Body of pancreas (tissue), 4 donors: ENCODE measurements at regions not wholly inside any gene's neighbourhood (a gene's known extent, or its start where the extent isn't known, plus 50 kb on each side); places are given as distances from the start of the nearest gene placed in this dataset.

Source experiments
- ATAC-seq: fragments of 150-250 bp; one replicate; pipeline ENCODE4 v1.9.1; 2016
- DNase-seq, 4 donors: peaks; one replicate each; pipeline ENCODE4 v3.0.0-alpha.2; 2019
- H3K27ac ChIP-seq, 4 donors: fragments of 200-600 bp; sonication (generic); 1 replicate in 3 of 4; 2 replicates in 1 of 4; pipeline versions ENCODE4 v1.5.1 to v1.6.1; 2016 to 2019; ENCODE audit warnings: mild to moderate bottlenecking in 1 of 4, mixed read lengths in 1 of 4, moderate library complexity in 1 of 4
- H3K27me3 ChIP-seq, 2 donors: fragments of 200-600 bp; sonication (generic); one replicate each; pipeline ENCODE4 v1.6.0; 2016; ENCODE audit warnings: mild to moderate bottlenecking in 1 of 2
- H3K36me3 ChIP-seq, 2 donors: fragments of 200-600 bp; sonication (generic); replicated peaks in 1 of 2; 2 replicates each; pipeline ENCODE4 v1.5.1; 2016; ENCODE audit warnings: low read depth in 2 of 2; ENCODE audit not compliant: insufficient read depth in 1 of 2
- H3K4me1 ChIP-seq: fragments of 200-600 bp; sonication (generic); one replicate; pipeline ENCODE4 v1.6.0; 2016
- H3K4me3 ChIP-seq, 2 donors: fragments of 200-600 bp; sonication (generic); 1 replicate in 1 of 2; 2 replicates in 1 of 2; pipeline ENCODE4 v1.5.1; 2016 to 2019
- H3K9me3 ChIP-seq, 3 donors: fragments of 200-600 bp; sonication (generic); 1 replicate in 2 of 3; 2 replicates in 1 of 3; pipeline ENCODE4 v1.5.1; 2016
- CTCF ChIP-seq, 7 experiments: fragments of 450-650 bp in 4 of 7; fragments of 200-600 bp in 3 of 7; sonication (generic) in 3 of 7; IDR thresholded peaks; one replicate each; pipeline ENCODE4 v1.5.1; 2016 to 2019; ENCODE audit warnings: antibody characterized with exemption in 7 of 7
- POLR2A ChIP-seq, 3 donors: fragments of 450-650 bp; IDR thresholded peaks; one replicate each; pipeline ENCODE4 v1.6.1; 2016; ENCODE audit warnings: antibody characterized with exemption in 3 of 3, mild to moderate bottlenecking in 2 of 3
- WGBS, 2 donors: methylation state at CpG; one replicate each; pipeline ENCODE4 v1.1.5; 2017; 5-methylcytosine and 5-hydroxymethylcytosine counted together
- intact Hi-C: fragments of 100-400 bp; cut with DNase I; formaldehyde crosslinking; loops from one replicate; pipeline ENCODE4 v1.15.1; 2023

DNA sequence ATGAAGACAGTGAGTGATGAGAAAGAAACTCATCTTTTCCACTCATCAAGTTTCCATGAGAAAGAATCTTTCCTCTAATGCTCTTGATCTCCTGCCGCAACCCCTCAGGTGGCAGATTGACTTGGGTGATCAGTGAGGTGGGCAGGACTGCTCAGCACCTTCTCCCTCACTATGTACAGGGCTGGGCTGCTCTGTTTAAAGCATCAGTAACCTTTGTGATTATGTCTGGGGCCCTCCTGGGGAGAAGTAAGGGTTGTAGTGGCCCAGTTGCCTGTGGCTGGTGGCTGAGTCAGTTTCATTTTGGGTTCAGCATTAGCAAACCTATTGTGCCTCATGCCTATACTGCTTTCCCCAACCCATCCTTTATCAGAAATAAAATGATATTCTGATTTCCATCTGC lies 366.0 kb downstream of the TTLL7 start:
- Histone ChIP-seq H3K9me3 (no peaks in the 10 kb centered on the region), H3K27me3 (no peaks in the 10 kb centered on the region), H3K4me3 (no peak overlapping the region), H3K27ac (no peak overlapping the region), H3K4me1 (no peaks in the 10 kb centered on the region), H3K36me3 (no peaks in the 10 kb centered on the region)
- intact Hi-C loops: no loop called here
- WGBS, 2 donors: 95 to 100% methylated on average over 1 of the region's 1 CpG
- TF ChIP-seq POLR2A (IDR thresholded peaks at IDR 0.05): no peak
- TF ChIP-seq CTCF (IDR thresholded peaks at IDR 0.05): no peak
- no peak for ATAC-seq
- DNase-seq: no peak

DNA sequence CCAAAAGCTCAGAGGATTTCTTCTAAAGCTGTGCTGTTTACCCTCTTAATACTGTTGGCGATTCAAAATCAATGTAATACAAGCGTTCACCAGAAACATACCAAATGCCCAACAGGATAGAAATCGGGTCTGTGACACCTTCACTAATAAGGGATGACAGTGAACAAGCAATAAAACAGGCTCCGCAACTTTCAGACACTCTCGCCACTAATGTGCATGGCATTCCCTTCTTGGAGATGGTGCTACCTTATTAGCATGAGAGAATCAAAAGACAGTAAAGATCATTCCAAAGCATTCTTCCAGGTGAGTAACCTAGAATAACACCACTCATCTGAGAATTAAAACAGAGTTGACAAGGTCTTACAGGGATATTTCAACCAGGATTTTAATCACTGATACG lies 367.1 kb downstream of the TTLL7 start:
- no peak overlapping the region for H3K4me3 ChIP-seq
- 78 to 86% methylated on average over 6 of the region's 6 CpGs for WGBS, 2 donors
- no peaks in the 10 kb centered on the region for H3K36me3 ChIP-seq

DNA sequence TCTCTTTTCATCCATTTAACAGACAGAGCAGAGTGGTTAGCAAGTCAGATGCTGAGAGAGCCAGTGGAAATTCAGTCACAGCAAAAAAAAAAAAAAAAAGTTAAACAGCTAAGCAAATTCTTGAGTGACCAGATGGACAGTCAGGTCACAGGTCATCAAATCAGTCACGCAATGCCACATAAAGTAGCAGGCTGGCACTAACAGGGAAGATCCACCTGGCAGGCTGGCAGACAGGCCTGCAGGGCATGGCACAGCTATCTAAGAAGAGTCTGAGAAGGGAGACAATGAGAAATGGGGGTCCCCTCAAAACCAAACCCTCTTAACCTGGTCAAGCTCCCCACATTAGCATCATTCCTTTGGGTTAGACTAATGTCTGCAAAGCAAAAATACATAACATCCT lies 371.9 kb downstream of the TTLL7 start:
- DNase-seq (no peak), ATAC-seq (no peak)
- Histone ChIP-seq H3K4me3 (no peak overlapping the region), H3K9me3 (no peaks in the 10 kb centered on the region), H3K36me3 (no peaks in the 10 kb centered on the region), H3K27me3 (no peaks in the 10 kb centered on the region), H3K27ac (no peak overlapping the region), H3K4me1 (no peaks in the 10 kb centered on the region)
- intact Hi-C loops: no loop called here
- 97 to 100% methylated on average over 1 of the region's 1 CpG for WGBS, 2 donors
- no peak for TF ChIP-seq POLR2A (IDR thresholded peaks at IDR 0.05)
- TF ChIP-seq CTCF (IDR thresholded peaks at IDR 0.05): no peak

More for the DNA sequence above, 367.1 kb downstream of the TTLL7 start:
- no peak overlapping the region for H3K27ac ChIP-seq
- intact Hi-C loops: no loop called here
- H3K4me1 ChIP-seq: no peaks in the 10 kb centered on the region
- ATAC-seq (no peak), DNase-seq (no peak)
- no peaks in the 10 kb centered on the region for H3K9me3 ChIP-seq
- no peaks in the 10 kb centered on the region for H3K27me3 ChIP-seq
- TF ChIP-seq CTCF (IDR thresholded peaks at IDR 0.05) (no peak), POLR2A (IDR thresholded peaks at IDR 0.05) (no peak)

DNA sequence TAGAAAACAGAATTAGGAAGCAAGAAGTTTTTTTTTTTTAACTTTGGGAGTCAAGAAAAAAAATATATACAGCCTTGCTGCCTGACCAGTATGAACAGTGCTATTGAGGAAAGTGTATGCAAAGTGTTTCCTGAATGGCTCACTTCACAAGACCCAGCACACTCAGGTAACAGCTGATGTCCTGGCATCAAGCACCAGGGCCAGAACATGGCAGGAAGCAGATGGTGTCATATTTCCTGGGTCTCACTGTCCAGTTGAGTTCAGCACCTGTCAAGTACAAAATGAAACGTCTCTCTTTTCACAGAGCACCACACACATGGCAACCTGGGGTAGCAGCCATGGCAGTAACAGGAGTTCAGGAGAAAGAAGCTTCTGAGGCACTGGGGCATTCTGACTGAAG lies 372.3 kb downstream of the TTLL7 start:
- no peaks in the 10 kb centered on the region for H3K4me1 ChIP-seq
- H3K9me3 ChIP-seq: no peaks in the 10 kb centered on the region
- DNase-seq (peak in 2 of 4 donors; percentile 26 to 30), ATAC-seq (peak; percentile 15)
- intact Hi-C loops: no loop called here
- H3K36me3 ChIP-seq: no peaks in the 10 kb centered on the region
- TF ChIP-seq POLR2A (IDR thresholded peaks at IDR 0.05) (no peak), CTCF (IDR thresholded peaks at IDR 0.05) (no peak)
- H3K4me3 ChIP-seq: no peak overlapping the region
- 10 to 45% methylated on average over 1 of the region's 1 CpG for WGBS, 2 donors
- H3K27ac ChIP-seq: no peak overlapping the region
- no peaks in the 10 kb centered on the region for H3K27me3 ChIP-seq

- Histone ChIP-seq H3K4me3 (no peak overlapping the region), H3K27me3 (no peaks in the 10 kb centered on the region), H3K27ac (no peak overlapping the region), H3K4me1 (no peaks in the 10 kb centered on the region), H3K9me3 (no peaks in the 10 kb centered on the region), H3K36me3 (no peaks in the 10 kb centered on the region)
- no peak for DNase-seq
- 91 to 96% methylated on average over 3 of the region's 3 CpGs for WGBS, 2 donors
- TF ChIP-seq POLR2A (IDR thresholded peaks at IDR 0.05): no peak
- no peak for TF ChIP-seq CTCF (IDR thresholded peaks at IDR 0.05)
- intact Hi-C loops: no loop called here
- ATAC-seq: no peak
These were observed 373.3 kb downstream of the TTLL7 start for GRCh38 chr1:83625646-83626045.
